Calu3 (cell line): ENCODE measurements at regions not wholly inside any gene's neighbourhood (a gene's known extent, or its start where the extent isn't known, plus 50 kb on each side); places are given as distances from the start of the nearest gene placed in this dataset.
"Not testable (repeated sequence)": the region's sequence is repeated elsewhere in the genome, so short reads cannot be mapped to it uniquely, and the experiment has no call there.

Experiments
- BruUV-seq: library from RNA; stranded (reverse); fragments of 400-500 nt; replicated peaks from 2 replicates; lab custom pipeline; 2021; lab: Mats Ljungman, UMichigan
- CTCF ChIA-PET: fragments of 300-600 bp; sonication (Branson Sonifier 250); formaldehyde crosslinking; loops from one replicate; lab custom pipeline; 2022; ENCODE audit warnings: antibody characterized with exemption; lab: Charles Lee
- DNase-seq: peaks from one replicate; pipeline ENCODE4 v3.0.0; 2022
- H3K27ac Mint-ChIP-seq: one replicate; pipeline ENCODE4 v1.8.0; 2022; ENCODE audit warnings: mixed read lengths; ENCODE audit not compliant: unreplicated experiment
- H3K27me3 Mint-ChIP-seq: one replicate; pipeline ENCODE4 v1.8.0; 2022; ENCODE audit warnings: mixed read lengths; ENCODE audit not compliant: unreplicated experiment
- H3K36me3 Mint-ChIP-seq: one replicate; pipeline ENCODE4 v1.8.0; 2022; ENCODE audit warnings: mild to moderate bottlenecking, moderate library complexity, mixed read lengths; ENCODE audit not compliant: insufficient read depth, unreplicated experiment
- H3K4me1 Mint-ChIP-seq: one replicate; pipeline ENCODE4 v1.8.0; 2022; ENCODE audit warnings: mild to moderate bottlenecking, low read depth, mixed read lengths; ENCODE audit not compliant: unreplicated experiment
- H3K4me3 Mint-ChIP-seq: one replicate; pipeline ENCODE4 v1.8.0; 2022; ENCODE audit warnings: mild to moderate bottlenecking, low read depth, moderate library complexity, mixed read lengths; ENCODE audit not compliant: unreplicated experiment
- H3K9me3 Mint-ChIP-seq: one replicate; pipeline ENCODE4 v1.8.0; 2022; ENCODE audit warnings: low read depth, mixed read lengths; ENCODE audit not compliant: unreplicated experiment
- intact Hi-C: fragments of 100-400 bp; cut with micrococcal nuclease; formaldehyde crosslinking; loops from one replicate; pipeline ENCODE4 v1.10.0; 2022; ENCODE audit not compliant: unreplicated experiment
- TF ChIP-seq, protein P1 (sequence below): fragments of 200-600 bp; IDR thresholded peaks from one replicate; pipeline ENCODE4 v1.8.0; 2022; ENCODE audit warnings: antibody characterized with exemption; ENCODE audit not compliant: unreplicated experiment

DNA sequence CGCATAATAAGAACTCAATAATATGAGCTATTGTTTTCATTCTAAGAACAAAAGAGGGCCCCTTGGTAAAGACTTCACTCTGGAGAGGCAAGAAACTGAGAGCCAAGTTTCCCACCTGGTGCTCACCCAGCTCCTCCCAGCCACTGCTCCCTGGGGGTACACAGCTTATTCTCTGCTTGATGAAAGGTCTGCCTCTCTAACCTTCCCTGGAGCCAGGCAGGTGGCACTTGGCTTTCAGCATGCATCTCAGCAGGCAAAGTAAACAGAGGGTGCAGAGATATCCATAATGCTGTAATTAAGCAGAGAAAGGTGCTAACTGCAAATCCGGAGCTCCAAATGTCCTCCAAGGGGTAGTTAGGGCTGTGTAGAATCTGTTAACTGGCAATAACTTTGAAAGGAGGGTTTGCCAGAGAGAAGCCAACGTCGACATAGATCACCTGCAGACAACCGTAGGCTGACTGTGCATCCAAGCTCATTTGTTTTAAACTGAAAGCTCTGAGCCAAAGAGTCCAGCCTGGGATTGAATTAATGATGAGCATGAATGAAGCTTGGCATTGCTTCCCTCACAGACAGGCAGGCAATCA is 159.6 kb upstream of the PROK2 start:
- no peaks in the 10 kb centered on the region for H3K36me3 Mint-ChIP-seq
- H3K9me3 Mint-ChIP-seq = no peaks in the 10 kb centered on the region
- TF ChIP-seq, protein P1, sequence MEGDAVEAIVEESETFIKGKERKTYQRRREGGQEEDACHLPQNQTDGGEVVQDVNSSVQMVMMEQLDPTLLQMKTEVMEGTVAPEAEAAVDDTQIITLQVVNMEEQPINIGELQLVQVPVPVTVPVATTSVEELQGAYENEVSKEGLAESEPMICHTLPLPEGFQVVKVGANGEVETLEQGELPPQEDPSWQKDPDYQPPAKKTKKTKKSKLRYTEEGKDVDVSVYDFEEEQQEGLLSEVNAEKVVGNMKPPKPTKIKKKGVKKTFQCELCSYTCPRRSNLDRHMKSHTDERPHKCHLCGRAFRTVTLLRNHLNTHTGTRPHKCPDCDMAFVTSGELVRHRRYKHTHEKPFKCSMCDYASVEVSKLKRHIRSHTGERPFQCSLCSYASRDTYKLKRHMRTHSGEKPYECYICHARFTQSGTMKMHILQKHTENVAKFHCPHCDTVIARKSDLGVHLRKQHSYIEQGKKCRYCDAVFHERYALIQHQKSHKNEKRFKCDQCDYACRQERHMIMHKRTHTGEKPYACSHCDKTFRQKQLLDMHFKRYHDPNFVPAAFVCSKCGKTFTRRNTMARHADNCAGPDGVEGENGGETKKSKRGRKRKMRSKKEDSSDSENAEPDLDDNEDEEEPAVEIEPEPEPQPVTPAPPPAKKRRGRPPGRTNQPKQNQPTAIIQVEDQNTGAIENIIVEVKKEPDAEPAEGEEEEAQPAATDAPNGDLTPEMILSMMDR = no peak
- intact Hi-C loops = no loop called here
- H3K4me1 Mint-ChIP-seq = no peaks in the 10 kb centered on the region
- peaks cover 89% of the 10 kb centered on the region for H3K27me3 Mint-ChIP-seq
- no peak overlapping the region for H3K27ac Mint-ChIP-seq
- CTCF ChIA-PET = no interaction called here
- no peak overlapping the region for H3K4me3 Mint-ChIP-seq
- DNase-seq = no peak
- BruUV-seq = no TSS peak

DNA sequence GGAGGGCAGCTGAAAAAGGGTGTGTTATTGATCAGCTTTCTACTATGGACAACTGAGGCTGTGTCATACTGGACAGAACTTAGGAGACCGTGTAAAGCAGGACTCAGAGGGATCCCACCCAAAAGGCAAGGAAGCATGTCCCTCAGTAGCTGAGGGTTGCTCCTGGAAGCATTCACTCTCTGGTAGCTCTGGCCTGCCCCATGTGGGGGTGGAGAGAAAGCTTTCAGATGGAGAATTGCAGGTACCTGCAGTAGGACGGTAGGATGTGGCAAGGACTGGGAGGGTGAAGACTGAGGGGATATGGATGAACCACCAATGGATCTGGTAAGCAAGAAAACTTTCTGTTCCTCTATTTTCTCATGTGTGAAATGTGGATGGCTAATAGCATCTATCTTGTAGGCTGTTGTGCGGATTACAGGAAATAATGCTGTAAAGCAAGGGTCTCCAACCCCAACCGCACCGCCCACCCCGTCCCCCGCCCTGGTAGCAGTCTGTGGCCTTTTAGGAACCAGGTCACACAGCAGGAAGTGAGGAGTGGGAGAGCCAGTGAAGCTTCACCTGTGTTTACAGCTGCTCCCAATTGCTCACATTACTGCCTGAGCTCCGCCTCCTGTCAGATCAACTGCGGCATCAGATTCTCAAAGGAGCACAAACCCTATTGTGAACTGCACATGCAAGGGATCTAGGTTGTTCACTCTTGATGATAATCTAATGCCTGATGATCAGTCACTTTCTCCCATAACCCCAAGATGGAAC is 157.7 kb upstream of the PROK2 start:
- H3K4me3 Mint-ChIP-seq = no peak overlapping the region
- no peak for DNase-seq
- no TSS peak for BruUV-seq
- intact Hi-C loops = no loop called here
- CTCF ChIA-PET = interaction anchor here (0.6 to 0.7 kb wide), 3 partner anchors 104 to 1158 kb away, joined by 3 to 5 read pairs (median 4); no protein-coding TSS in a partner anchor
- no peaks in the 10 kb centered on the region for H3K9me3 Mint-ChIP-seq
- no peaks in the 10 kb centered on the region for H3K4me1 Mint-ChIP-seq
- H3K27ac Mint-ChIP-seq = no peak overlapping the region
- H3K27me3 Mint-ChIP-seq = peaks cover 85% of the 10 kb centered on the region
- H3K36me3 Mint-ChIP-seq = no peaks in the 10 kb centered on the region
- TF ChIP-seq, protein P1 = no peak

DNA sequence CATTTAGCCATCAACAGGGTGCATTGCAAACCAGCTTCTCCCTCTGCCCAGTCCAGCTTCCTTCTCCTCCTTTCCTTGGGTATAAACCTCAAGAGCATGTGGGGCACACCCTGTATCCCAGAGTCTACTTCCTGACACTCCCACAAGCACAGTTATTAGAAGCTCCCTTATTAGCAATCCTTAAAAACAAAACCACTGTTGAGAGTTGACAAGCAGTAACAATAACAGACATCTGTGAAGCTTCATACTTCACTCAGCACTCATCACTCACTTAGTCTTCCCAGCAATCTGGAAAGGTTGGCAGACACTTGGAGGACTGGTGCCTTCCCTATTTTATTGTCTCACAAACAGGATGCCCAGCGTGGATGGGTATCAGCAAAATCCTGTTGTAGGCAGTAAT is 155.5 kb upstream of the PROK2 start:
- H3K4me3 Mint-ChIP-seq = no peak overlapping the region
- H3K4me1 Mint-ChIP-seq = no peaks in the 10 kb centered on the region
- no TSS peak for BruUV-seq
- no peaks in the 10 kb centered on the region for H3K9me3 Mint-ChIP-seq
- H3K36me3 Mint-ChIP-seq = no peaks in the 10 kb centered on the region
- no peak for DNase-seq
- intact Hi-C loops = no loop called here
- CTCF ChIA-PET = no interaction called here
- H3K27me3 Mint-ChIP-seq = peaks cover 78% of the 10 kb centered on the region
- TF ChIP-seq, protein P1 = no peak
- no peak overlapping the region for H3K27ac Mint-ChIP-seq

DNA sequence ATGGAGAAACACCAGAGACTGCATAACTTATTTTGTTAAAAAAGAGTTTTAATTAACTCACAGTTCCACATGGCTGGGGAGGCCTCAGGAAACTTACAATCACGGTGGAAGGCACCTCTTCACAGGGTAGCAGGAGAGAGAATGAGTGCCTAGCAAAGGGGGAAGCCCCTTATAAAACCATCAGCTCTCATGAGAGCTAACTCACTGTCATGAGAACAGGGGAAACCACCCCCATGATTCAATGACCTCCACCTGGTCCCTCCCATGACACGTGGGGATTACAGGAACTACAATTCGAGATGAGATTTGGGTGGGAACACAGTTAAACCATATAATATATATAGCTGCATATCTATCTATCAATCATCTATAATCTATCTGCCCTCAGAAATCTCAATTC is 153.1 kb upstream of the PROK2 start:
- H3K27me3 Mint-ChIP-seq = peaks cover 86% of the 10 kb centered on the region
- H3K4me1 Mint-ChIP-seq, DNase-seq, H3K9me3 Mint-ChIP-seq, H3K27ac Mint-ChIP-seq, H3K36me3 Mint-ChIP-seq, BruUV-seq, H3K4me3 Mint-ChIP-seq, intact Hi-C loops: not testable (repeated sequence)
- CTCF ChIA-PET = interaction anchor here (1.4 kb wide), 1 partner anchor 13 kb away, joined by 3 read pairs; no protein-coding TSS in a partner anchor

DNA sequence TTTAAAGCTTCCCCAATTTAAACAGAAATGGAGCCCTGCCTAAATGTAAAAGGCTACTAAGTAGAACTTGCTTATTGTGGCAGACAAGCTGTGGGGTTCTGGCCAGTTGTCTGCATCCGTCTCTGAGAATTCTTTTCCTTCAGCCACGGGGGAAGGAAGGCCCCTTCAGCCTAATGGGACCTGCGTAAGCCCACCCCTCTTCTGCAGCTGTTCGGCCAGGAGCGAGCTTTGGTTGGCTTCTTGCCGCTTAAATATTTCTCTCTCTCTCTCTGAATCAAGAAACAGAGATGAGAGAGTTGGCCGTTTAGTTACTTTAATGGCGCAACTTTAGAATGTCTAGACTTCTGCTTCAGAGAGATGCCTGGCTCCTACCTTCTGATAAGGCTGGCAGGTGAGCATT is 151.7 kb upstream of the PROK2 start:
- TF ChIP-seq, protein P1 = no peak
- Mint-ChIP-seq H3K4me3 (no peak overlapping the region), H3K4me1 (no peaks in the 10 kb centered on the region), H3K9me3 (no peaks in the 10 kb centered on the region), H3K27me3 (peaks cover 86% of the 10 kb centered on the region), H3K27ac (no peak overlapping the region), H3K36me3 (no peaks in the 10 kb centered on the region)
- no peak for DNase-seq
- no TSS peak for BruUV-seq
- intact Hi-C loops = no loop called here
- CTCF ChIA-PET = no interaction called here
